ENCODE measurements at regions not wholly inside any gene's neighbourhood (a gene's known extent, or its start where the extent isn't known, plus 50 kb on each side); places are given as distances from the start of the nearest gene placed in this dataset.
"Not testable (repeated sequence)": the region's sequence is repeated elsewhere in the genome, so short reads cannot be mapped to it uniquely, and the experiment has no call there.

DNA sequence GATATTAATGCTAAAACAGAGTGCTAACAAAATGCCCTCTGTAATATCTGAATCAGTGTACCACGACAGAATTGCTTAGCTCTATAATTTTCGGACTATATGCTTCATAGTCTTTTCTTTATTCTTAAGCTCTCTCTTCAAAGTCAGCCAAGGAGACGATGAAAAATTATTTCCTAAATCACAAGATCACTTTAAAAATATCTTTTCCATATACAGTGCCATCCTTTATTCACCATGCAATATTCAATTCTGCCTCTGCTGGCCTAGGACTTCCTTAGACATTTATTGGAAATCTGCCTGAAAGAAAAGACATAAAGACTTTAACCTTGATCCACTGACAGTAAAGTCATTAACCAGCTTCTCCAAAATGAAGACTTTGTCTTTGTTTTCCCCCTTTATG, 238.9 kb upstream of the BTG1 start:
- DNase-seq, result no peak

GRCh38 chr12:92382383-92382878, 236.8 kb upstream of the BTG1 start:
- no peak for DNase-seq

DNA sequence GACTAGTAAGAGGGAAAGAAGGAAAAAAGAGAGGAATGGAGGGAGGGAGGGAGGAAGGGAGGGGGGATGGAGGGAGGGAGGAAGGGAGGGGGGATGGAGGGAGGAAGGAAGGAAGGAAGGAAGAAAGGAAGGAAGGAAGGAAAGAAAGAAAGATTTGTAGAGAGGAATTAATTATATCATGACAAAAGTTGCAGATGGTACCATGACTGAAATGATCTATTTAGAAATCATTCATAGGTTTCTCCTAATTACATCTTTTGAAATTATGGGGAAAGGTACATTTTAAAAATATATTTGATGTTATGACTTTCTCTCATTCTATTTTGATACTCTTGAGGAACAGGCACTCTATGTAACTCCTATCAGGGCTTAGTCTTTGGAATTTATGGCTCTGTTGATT, 236.2 kb upstream of the BTG1 start:
- no peak for DNase-seq

GRCh38 chr12:92378682-92379479, 233.2 kb upstream of the BTG1 start:
- DNase-seq, result no peak

DNA sequence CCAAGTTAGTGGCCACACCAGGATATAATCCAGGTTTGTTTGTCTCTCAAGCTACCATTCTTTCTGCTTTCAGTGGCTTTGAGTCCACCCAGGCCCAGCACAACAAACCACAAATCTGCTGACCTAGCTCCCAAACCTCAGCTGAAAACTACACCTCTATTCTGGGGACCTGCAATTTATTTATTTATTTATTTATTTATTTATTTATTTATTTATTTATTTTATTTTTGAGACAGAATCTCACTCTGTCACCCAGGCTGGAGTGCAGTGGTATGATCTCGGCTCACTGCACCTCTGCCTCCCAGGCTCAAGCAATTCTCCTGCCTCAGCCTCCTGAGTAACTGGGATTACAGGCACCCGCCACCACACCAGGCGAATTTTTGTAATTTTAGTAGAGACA, 229.9 kb upstream of the BTG1 start:
- not testable (repeated sequence) for DNase-seq

DNA sequence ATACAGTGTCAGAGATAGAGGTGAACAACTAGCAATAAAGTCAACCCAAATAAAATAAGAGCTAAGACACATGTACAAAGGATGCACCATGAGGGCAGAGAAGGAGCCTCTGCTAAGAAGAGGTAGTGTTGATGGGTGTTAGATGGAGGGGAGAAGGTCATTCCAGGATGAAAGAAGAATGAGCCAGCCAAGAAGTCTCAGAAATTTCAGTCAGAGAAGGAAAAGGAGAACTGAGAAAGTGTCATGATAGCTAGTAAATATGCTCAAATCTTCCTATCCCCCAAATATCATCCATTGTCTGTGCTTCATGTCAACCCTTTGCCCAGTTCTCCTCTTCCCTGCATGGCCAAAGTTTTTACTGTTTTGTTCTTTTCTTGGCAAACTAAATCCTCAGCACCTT, 225.2 kb upstream of the BTG1 start:
- no peak for DNase-seq

DNA sequence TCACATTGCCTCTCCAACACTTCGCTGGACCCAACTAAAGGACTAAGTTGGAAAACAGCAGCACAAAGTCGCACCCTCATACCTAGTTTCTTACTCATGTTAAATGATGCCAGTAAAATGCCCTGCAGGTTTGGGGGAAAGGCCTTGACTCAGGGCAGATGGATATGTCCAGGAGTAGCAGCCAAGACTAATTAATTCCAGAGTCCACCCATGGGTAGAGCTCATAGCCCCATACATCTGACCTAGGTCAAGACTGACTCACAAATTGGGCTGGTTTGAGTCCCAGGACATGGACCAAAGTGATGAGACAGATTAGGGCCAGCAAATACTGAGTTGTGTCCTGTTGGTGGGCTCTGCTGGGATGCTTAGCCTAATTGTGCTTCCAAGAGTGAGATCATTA, 224.0 kb upstream of the BTG1 start:
- no peak for DNase-seq

GRCh38 chr12:92369056-92369455, 223.4 kb upstream of the BTG1 start:
- DNase-seq, result no peak

DNA sequence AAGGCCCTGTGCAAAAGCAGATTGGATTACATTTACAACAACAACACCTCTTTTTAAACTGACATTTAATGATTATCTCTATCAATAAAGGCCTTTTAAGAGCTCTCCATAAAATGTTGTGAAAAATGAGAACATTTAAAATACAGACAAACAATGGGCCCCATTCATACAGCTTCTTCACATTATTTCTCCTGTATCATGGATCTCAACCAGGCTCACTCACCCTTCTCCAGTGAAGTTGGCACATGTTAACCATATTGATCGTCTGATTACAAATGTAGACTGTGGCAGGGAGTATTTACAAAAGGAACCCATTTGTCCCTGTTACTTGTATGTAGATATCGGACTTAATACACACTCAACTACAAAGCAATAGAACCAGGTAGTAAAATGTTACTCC, 220.2 kb upstream of the BTG1 start:
- DNase-seq, result no peak

DNA sequence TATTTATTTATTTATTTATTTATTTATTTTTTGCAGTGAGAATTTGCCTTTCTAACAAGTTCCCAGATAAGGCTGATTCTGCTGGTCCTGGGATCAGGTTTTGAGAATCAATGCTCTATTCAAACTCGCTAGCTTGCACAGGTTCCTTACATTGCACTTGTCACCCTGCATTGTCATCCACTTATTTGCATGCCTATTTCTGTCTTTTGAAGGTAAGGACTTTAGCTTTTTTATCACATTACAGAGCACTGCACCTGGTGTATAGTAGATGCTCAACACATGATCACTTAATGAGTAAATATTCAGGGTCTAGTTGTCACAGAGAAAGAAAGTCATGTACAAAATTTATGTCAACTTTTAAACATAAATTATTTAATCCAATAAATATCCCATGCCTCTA, 219.7 kb upstream of the BTG1 start:
- DNase-seq, result no peak

- peak; percentile 79 for DNase-seq
These were observed 217.9 kb upstream of the BTG1 start for GRCh38 chr12:92363295-92364146.

DNA sequence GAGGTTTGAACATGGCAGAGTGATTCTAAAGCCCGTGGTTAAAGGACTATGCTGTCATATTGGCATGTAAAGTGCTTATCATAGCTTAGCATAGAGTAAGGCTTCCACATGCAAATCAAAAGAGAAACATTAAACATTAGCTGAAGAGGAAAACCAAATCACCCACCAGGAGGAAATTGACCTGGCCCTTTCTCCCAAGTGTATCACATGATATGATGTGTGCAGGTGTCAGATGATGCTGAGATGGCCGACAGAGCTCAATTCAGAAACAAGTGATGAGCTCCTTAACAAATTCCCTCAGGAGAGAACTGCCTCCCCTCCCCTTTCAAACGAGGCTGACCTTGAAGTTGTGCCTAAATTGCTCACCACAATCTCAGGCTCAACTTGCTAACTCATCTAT, 217.1 kb upstream of the BTG1 start:
- DNase-seq, result no peak

GRCh38 chr12:92362126-92362525, 216.5 kb upstream of the BTG1 start:
- DNase-seq, result no peak

DNA sequence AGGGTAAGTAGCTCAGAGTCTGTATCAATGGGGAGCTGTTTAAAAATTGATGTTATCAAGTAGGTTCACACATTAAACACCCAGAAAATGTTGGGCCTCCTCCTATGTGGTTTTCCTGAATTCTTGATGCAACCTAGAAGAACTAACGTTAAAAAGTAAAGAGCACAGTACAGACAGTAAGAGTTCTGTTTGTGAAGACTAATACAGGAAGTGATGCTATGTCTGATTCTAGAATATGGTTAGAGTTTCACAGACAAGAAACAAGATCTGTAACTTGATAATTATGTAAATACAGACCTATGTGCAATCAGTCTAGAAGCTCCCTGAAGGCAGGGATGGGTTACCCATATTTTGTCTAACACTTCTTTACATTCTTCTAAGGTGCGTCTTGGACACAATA, 214.9 kb upstream of the BTG1 start:
- DNase-seq, result no peak

- no peak for DNase-seq
These were observed 214.0 kb upstream of the BTG1 start for GRCh38 chr12:92359581-92360209.

GRCh38 chr12:92357584-92358261, 212.1 kb upstream of the BTG1 start:
- DNase-seq, result no peak

DNA sequence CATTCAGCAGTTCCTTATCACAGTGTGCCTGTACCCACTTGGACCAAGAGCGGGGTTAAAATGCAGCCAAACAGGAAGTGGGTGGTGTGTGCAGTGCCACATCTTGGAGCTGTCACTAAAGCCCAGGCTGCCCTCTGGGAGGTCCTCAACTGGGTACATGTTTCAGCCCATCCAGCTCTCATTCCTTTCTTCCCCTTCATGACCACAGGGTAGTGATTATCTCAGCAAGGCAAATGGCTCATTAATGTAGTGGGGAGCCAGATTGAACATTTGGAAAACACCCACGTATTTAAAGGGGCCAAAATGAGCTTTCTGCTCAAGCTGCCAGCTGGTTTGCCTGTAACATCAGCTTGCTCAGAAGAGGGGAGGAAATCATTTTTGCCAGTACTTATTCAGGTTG, 210.8 kb upstream of the BTG1 start:
- DNase-seq, result no peak

DNA sequence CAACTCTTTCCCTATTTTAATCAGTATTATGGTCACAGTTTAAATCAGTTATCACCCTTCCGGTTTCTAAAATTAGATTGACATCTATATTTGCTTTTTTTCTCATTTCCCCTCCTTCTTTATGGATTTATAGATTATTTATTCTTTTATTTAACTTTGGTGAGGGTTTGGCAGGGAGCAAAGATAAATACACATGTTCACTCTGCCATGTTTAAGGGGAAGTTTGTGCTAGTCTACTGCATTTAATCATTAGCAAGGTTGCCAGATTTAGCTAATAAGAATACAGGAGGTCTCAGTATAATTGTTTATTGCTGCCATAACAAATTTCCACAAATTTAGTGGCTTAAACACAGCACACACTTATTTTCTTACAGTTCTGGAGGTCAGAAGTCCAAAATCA, 204.0 kb upstream of the BTG1 start:
- DNase-seq, result no peak

DNA sequence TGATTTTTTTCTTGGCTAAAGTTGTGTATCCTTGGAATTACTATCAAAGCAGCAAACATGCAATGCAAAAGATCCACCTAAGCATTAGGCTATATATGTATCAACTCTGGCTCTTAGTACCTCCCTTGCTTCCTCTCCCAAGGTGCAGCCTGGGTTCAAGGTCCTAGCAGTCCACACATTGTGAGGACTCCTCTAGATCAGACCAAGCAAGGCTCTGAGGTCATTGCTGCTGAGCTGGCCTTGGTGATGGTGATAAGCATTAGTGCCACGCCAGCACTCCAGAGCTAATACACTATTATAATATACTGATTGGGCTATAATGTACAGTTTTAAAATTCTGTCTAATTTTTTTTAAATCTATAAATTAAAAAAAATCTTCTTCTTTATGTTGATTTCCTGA, 196.9 kb upstream of the BTG1 start:
- DNase-seq, result no peak

- DNase-seq, result no peak
These were observed 195.5 kb upstream of the BTG1 start for GRCh38 chr12:92341065-92341668.

- no peak for DNase-seq
These were observed 194.9 kb upstream of the BTG1 start for GRCh38 chr12:92340441-92341064.

DNA sequence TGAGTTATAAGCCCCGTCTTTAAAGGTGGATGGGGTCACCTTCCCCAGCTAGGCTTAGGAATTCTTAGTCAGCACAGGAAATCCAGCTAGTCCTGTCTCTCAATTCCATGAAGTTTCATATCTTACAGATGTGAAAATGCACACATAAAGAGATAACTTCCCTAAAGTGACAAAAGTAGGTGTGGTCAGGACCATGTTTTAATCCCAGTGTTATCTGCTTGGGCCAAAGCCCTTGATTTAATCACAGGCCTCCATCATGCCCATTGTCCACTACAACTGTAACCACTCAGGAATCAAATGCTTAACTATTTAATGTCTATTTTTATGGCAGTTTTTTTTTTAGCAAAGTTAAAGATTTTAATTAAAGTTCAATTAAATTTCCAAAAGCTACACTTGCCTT, 194.4 kb upstream of the BTG1 start:
- DNase-seq, result no peak

Data from left hindlimb (tissue), 1 donor.